AG04449 (cell line): ENCODE measurements at regions not wholly inside any gene's neighbourhood (a gene's known extent, or its start where the extent isn't known, plus 50 kb on each side); places are given as distances from the start of the nearest gene placed in this dataset.

ENCODE experiments used
- CTCF ChIA-PET: fragments of 350-600 bp; formaldehyde crosslinking; extraction: SDS; loops from one replicate; lab custom pipeline; 2021; ENCODE audit warnings: antibody characterized with exemption; lab: Yijun Ruan, JAX
- POLR2A ChIA-PET: fragments of 400-600, 350-600 bp; formaldehyde crosslinking; extraction: SDS; loops from one replicate; lab custom pipeline; 2020; ENCODE audit warnings: antibody characterized with exemption, inconsistent platforms; lab: Yijun Ruan, JAX
- DNase-seq: peaks from one replicate; pipeline ENCODE4 v3.0.0-alpha.2; 2010; ENCODE audit warnings: low read depth, low spot score
- H3K4me3 ChIP-seq: 2 replicates; pipeline ENCODE4 v1.5.1; 2011; ENCODE audit warnings: low read depth, mild to moderate bottlenecking, control low read depth, low read length
- CTCF ChIP-seq: IDR thresholded peaks from one replicate; pipeline ENCODE4 v1.5.1; 2011; ENCODE audit warnings: mild to moderate bottlenecking, moderate library complexity, low read length, control low read depth, inconsistent platforms; ENCODE audit not compliant: insufficient read depth; ENCODE audit errors: missing control alignments

- no peak overlapping the region for H3K4me3 ChIP-seq
- CTCF ChIA-PET = no interaction called here
- no peak for DNase-seq
- TF ChIP-seq CTCF = no peak
- POLR2A ChIA-PET = no interaction called here
Observed at GRCh38 chrX:85592980-85593379, 213.5 kb upstream of the POF1B start.

- no peak for TF ChIP-seq CTCF
- ChIA-PET POLR2A (no interaction called here), CTCF (no interaction called here)
- DNase-seq = no peak
- H3K4me3 ChIP-seq = no peak overlapping the region
Observed at GRCh38 chrX:85591536-85591935, 212.1 kb upstream of the POF1B start.

GRCh38 chrX:85590638-85591037 is 211.2 kb upstream of the POF1B start:
- CTCF ChIA-PET = no interaction called here
- no peak for TF ChIP-seq CTCF

GRCh38 chrX:85573801-85574200 is 194.3 kb upstream of the POF1B start:
- TF ChIP-seq CTCF = no peak
- DNase-seq = no peak
- H3K4me3 ChIP-seq = no peak overlapping the region
- ChIA-PET POLR2A (no interaction called here), CTCF (no interaction called here)

More at GRCh38 chrX:85590638-85591037, 211.2 kb upstream of the POF1B start:
- no peak for DNase-seq
- no peak overlapping the region for H3K4me3 ChIP-seq
- POLR2A ChIA-PET = no interaction called here

GRCh38 chrX:85570496-85570895 is 191.0 kb upstream of the POF1B start:
- POLR2A ChIA-PET = no interaction called here
- CTCF ChIA-PET = no interaction called here
- H3K4me3 ChIP-seq = no peak overlapping the region
- no peak for DNase-seq
- TF ChIP-seq CTCF = no peak

GRCh38 chrX:85569686-85570085 is 190.2 kb upstream of the POF1B start:
- no peak for DNase-seq
- CTCF ChIA-PET = no interaction called here
- TF ChIP-seq CTCF = no peak
- POLR2A ChIA-PET = no interaction called here
- no peak overlapping the region for H3K4me3 ChIP-seq
